ENCODE measurements at regions not wholly inside any gene's neighbourhood (a gene's known extent, or its start where the extent isn't known, plus 50 kb on each side); places are given as distances from the start of the nearest gene placed in this dataset.

DNA sequence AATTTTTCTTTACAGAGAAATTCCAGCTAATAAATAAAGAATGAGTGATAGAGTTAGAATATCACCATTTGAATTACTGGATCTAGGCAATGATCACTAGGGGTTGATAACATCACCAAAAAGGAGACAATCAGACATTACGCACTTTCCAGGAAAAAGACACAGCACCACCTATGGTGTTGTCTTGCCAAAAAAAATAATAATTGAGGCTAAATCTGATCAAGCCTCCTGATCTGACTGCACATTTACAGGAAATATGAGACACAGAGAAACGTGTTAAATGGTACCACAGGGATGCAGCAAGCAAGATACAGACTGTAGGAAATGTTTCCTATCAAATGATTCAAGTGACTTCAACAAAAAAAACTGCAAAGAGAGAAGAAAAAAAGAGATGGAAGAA, 92.8 kb downstream of the EOMES start:
- peak; percentile 32 for DNase-seq
- WGBS (ENCODE audit: low lambda C conversion rate) = 39% methylated on average over 2 of the region's 2 CpGs
- H3K79me2 ChIP-seq (ENCODE audit: insufficient read depth) = no peaks in the 10 kb centered on the region
- peaks cover 2 to 19% of the 10 kb centered on the region in 2 experiments; a peak in 3 of 4 replicates for H3K4me1 ChIP-seq (ENCODE audit: control insufficient read depth in 1 of 2, insufficient read depth in 2 of 2, low read depth in 1 of 2, low read length in 1 of 2)
- no peaks in the 10 kb centered on the region for H3K9me2 ChIP-seq
- no peak overlapping the region for H3K9ac ChIP-seq
- no peak overlapping the region for H3K4me2 ChIP-seq
- no peaks in the 10 kb centered on the region for H4K20me1 ChIP-seq (ENCODE audit: insufficient read depth)
- no peak overlapping the region for H3K4me3 ChIP-seq (ENCODE audit: low read depth in 2 of 2, low read length in 1 of 2)
- ChIA-PET CTCF (interaction anchor here (1.2 to 1.5 kb wide), 2 partner anchors 10 to 14 kb away, joined by 4 read pairs; no protein-coding TSS in a partner anchor), POLR2A (no interaction called here)
- H3K9me3 ChIP-seq = no peaks in the 10 kb centered on the region
- H3K27ac ChIP-seq (ENCODE audit: low read depth in 2 of 2, low read length in 1 of 2) = peak overlapping the region in 1 of 2 experiments; percentile 67; a peak in 2 of 4 replicates
- no peaks in the 10 kb centered on the region for H3K36me3 ChIP-seq (replicated peaks in 1 of 2; ENCODE audit: control insufficient read depth in 1 of 2, insufficient read depth in 2 of 2, low read length in 1 of 2)
- H3K27me3 ChIP-seq (ENCODE audit: insufficient read depth) = no peaks in the 10 kb centered on the region
- no peak overlapping the region for H2AFZ ChIP-seq (ENCODE audit: low read depth)
- peaks cover 27% of the 10 kb centered on the region for H3F3A ChIP-seq (replicated peaks; ENCODE audit: insufficient read depth)
- TF ChIP-seq ELF1 (IDR thresholded peaks at IDR 0.05) (no peak), RXRA (IDR thresholded peaks at IDR 0.05; ENCODE audit: borderline replicate concordance, low read depth) (no peak), MEF2A (IDR thresholded peaks at IDR 0.05; ENCODE audit: borderline replicate concordance, low read depth) (no peak), NFIC (IDR thresholded peaks at IDR 0.05; ENCODE audit: borderline replicate concordance) (peak; percentile 46), POLR2AphosphoS5 (IDR thresholded peaks at IDR 0.05; ENCODE audit: low read depth, low read length) (no peak), JUND (IDR thresholded peaks at IDR 0.05) (0 out of 2 replicates have a peak, but pooled peaks have one; percentile 5), TEAD4 (IDR thresholded peaks at IDR 0.05; ENCODE audit: borderline replicate concordance, insufficient read depth) (no peak), YY1 (IDR thresholded peaks at IDR 0.05; ENCODE audit: low read depth) (no peak), TCF12 (IDR thresholded peaks at IDR 0.05) (no peak), RAD21 (IDR thresholded peaks at IDR 0.05; ENCODE audit: low read length) (no peak), NRF1 (IDR thresholded peaks at IDR 0.05; ENCODE audit: low read depth, low read length) (no peak), GATA2 (CRISPR knock-in tag; IDR thresholded peaks at IDR 0.05) (peak; percentile 49), EZH2phosphoT487 (IDR thresholded peaks at IDR 0.05; ENCODE audit: borderline replicate concordance, low read depth) (no peak), MAX (IDR thresholded peaks at IDR 0.05; ENCODE audit: low read depth) (no peak), GABPA (IDR thresholded peaks at IDR 0.05; ENCODE audit: low read depth) (no peak), SIN3A (IDR thresholded peaks at IDR 0.05; ENCODE audit: borderline replicate concordance, low read depth, low read length) (no peak), FOXJ3 (CRISPR knock-in tag; IDR thresholded peaks at IDR 0.05) (no peak), EP300 (IDR thresholded peaks at IDR 0.05; ENCODE audit: borderline replicate concordance in 1 of 2, low read depth in 1 of 2, low read length in 1 of 2) (peak in 1 of 2 experiments; percentile 54; a peak in 1 of 4 replicates), FOSL2 (IDR thresholded peaks at IDR 0.05; ENCODE audit: borderline replicate concordance, low read depth) (no peak), RFX5 (IDR thresholded peaks at IDR 0.05; ENCODE audit: low read length) (no peak), MXI1 (IDR thresholded peaks at IDR 0.05; ENCODE audit: low read depth, low read length) (peak; percentile 27; the same call in 1 of the 2 replicates), RCOR1 (IDR thresholded peaks at IDR 0.05; ENCODE audit: low read length) (0 out of 2 replicates have a peak, but pooled peaks have one; percentile 16), FOXM1 (IDR thresholded peaks at IDR 0.05; ENCODE audit: low read depth) (no peak), IRF3 (IDR thresholded peaks at IDR 0.05; ENCODE audit: low read depth, low read length) (no peak)
- TF ChIP-seq, protein P1, sequence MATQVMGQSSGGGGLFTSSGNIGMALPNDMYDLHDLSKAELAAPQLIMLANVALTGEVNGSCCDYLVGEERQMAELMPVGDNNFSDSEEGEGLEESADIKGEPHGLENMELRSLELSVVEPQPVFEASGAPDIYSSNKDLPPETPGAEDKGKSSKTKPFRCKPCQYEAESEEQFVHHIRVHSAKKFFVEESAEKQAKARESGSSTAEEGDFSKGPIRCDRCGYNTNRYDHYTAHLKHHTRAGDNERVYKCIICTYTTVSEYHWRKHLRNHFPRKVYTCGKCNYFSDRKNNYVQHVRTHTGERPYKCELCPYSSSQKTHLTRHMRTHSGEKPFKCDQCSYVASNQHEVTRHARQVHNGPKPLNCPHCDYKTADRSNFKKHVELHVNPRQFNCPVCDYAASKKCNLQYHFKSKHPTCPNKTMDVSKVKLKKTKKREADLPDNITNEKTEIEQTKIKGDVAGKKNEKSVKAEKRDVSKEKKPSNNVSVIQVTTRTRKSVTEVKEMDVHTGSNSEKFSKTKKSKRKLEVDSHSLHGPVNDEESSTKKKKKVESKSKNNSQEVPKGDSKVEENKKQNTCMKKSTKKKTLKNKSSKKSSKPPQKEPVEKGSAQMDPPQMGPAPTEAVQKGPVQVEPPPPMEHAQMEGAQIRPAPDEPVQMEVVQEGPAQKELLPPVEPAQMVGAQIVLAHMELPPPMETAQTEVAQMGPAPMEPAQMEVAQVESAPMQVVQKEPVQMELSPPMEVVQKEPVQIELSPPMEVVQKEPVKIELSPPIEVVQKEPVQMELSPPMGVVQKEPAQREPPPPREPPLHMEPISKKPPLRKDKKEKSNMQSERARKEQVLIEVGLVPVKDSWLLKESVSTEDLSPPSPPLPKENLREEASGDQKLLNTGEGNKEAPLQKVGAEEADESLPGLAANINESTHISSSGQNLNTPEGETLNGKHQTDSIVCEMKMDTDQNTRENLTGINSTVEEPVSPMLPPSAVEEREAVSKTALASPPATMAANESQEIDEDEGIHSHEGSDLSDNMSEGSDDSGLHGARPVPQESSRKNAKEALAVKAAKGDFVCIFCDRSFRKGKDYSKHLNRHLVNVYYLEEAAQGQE (IDR thresholded peaks at IDR 0.05; ENCODE audit: low read depth, low read length) = no peak
- TF ChIP-seq, protein P2, sequence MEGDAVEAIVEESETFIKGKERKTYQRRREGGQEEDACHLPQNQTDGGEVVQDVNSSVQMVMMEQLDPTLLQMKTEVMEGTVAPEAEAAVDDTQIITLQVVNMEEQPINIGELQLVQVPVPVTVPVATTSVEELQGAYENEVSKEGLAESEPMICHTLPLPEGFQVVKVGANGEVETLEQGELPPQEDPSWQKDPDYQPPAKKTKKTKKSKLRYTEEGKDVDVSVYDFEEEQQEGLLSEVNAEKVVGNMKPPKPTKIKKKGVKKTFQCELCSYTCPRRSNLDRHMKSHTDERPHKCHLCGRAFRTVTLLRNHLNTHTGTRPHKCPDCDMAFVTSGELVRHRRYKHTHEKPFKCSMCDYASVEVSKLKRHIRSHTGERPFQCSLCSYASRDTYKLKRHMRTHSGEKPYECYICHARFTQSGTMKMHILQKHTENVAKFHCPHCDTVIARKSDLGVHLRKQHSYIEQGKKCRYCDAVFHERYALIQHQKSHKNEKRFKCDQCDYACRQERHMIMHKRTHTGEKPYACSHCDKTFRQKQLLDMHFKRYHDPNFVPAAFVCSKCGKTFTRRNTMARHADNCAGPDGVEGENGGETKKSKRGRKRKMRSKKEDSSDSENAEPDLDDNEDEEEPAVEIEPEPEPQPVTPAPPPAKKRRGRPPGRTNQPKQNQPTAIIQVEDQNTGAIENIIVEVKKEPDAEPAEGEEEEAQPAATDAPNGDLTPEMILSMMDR (IDR thresholded peaks at IDR 0.05) = no peak
- TF ChIP-seq, protein P3, sequence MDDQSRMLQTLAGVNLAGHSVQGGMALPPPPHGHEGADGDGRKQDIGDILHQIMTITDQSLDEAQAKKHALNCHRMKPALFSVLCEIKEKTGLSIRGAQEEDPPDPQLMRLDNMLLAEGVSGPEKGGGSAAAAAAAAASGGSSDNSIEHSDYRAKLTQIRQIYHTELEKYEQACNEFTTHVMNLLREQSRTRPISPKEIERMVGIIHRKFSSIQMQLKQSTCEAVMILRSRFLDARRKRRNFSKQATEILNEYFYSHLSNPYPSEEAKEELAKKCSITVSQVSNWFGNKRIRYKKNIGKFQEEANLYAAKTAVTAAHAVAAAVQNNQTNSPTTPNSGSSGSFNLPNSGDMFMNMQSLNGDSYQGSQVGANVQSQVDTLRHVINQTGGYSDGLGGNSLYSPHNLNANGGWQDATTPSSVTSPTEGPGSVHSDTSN (IDR thresholded peaks at IDR 0.05) = no peak
- TF ChIP-seq, protein P4, sequence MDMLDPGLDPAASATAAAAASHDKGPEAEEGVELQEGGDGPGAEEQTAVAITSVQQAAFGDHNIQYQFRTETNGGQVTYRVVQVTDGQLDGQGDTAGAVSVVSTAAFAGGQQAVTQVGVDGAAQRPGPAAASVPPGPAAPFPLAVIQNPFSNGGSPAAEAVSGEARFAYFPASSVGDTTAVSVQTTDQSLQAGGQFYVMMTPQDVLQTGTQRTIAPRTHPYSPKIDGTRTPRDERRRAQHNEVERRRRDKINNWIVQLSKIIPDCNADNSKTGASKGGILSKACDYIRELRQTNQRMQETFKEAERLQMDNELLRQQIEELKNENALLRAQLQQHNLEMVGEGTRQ (IDR thresholded peaks at IDR 0.05; ENCODE audit: borderline replicate concordance, low read depth, low read length) = no peak
